ENCODE measurements at regions not wholly inside any gene's neighbourhood (a gene's known extent, or its start where the extent isn't known, plus 50 kb on each side); places are given as distances from the start of the nearest gene placed in this dataset.

DNA sequence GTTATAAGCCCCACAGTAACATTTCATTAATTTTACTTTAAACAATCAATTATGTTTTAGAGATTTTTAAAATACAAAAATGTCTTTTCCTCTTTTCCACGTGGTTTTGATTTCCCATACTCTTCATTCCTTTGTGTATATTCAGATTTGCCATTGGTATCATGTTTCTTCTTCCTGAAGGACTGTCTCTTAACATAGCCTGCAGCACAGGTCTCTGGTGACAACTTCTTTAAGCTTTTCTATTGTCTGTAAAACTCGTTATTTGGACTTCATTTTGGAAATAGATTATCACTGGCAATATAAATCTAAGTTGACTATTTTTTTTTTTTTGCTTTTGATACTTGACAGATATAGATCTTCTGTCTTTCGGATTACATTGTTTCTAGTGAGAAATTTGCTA, 115.2 kb upstream of the KLHL29 start:
- CTCF ChIA-PET: interaction anchor here (0.6 to 0.7 kb wide), 5 partner anchors 11 to 1640 kb away, joined by 3 to 7 read pairs (median 3); no protein-coding TSS in a partner anchor

DNA sequence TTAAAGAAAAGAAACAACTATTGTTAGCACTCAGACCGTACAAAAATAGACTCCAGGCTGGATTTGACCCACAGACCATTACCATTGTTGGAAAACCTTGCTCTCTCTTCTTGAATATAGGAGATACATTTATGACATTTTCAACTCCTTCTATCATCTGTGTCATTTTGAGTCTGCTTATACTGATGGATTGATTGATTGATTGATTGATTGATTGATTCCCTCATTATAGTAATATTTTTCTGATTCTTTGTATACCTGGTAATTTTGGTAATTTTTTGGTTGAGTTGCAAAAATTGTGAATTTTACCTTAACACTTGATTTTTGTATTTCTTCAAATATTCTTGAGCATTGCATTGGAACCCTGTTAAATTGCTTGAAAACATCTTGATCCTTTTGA, 114.2 kb upstream of the KLHL29 start:
- TF ChIP-seq, protein P1, sequence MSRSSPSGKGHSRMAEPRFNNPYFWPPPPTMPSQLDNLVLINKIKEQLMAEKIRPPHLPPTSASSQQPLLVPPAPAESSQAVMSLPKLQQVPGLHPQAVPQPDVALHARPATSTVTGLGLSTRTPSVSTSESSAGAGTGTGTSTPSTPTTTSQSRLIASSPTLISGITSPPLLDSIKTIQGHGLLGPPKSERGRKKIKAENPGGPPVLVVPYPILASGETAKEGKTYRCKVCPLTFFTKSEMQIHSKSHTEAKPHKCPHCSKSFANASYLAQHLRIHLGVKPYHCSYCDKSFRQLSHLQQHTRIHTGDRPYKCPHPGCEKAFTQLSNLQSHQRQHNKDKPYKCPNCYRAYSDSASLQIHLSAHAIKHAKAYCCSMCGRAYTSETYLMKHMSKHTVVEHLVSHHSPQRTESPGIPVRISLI (tag by site-specific recombination; IDR thresholded peaks at IDR 0.05): no peak
- TF ChIP-seq, protein P2, sequence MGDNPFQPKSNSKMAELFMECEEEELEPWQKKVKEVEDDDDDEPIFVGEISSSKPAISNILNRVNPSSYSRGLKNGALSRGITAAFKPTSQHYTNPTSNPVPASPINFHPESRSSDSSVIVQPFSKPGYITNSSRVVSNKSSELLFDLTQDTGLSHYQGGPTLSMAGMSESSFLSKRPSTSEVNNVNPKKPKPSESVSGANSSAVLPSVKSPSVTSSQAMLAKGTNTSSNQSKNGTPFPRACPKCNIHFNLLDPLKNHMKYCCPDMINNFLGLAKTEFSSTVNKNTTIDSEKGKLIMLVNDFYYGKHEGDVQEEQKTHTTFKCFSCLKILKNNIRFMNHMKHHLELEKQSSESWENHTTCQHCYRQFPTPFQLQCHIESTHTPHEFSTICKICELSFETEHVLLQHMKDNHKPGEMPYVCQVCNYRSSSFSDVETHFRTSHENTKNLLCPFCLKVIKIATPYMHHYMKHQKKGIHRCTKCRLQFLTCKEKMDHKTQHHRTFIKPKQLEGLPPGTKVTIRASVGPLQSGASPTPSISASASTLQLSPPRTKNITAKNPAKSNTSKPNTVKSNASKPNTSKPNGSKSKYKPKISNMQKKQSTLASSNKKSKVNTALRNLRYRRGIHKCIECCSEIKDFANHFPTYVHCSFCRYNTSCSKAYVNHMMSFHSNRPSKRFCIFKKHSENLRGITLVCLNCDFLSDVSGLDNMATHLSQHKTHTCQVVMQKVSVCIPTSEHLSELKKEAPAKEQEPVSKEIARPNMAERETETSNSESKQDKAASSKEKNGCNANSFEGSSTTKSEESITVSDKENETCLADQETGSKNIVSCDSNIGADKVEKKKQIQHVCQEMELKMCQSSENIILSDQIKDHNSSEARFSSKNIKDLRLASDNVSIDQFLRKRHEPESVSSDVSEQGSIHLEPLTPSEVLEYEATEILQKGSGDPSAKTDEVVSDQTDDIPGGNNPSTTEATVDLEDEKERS (tag by site-specific recombination; IDR thresholded peaks at IDR 0.05): no peak
- TF ChIP-seq ZBTB1 (tag by site-specific recombination; IDR thresholded peaks at IDR 0.05) (no peak), PRDM6 (tag by site-specific recombination; IDR thresholded peaks at IDR 0.05) (no peak), ZNF560 (tag by site-specific recombination; IDR thresholded peaks at IDR 0.05; ENCODE audit: borderline replicate concordance) (no peak), ZNF221 (tag by site-specific recombination; IDR thresholded peaks at IDR 0.05; ENCODE audit: borderline replicate concordance) (no peak), ZNF510 (tag by site-specific recombination; IDR thresholded peaks at IDR 0.05; ENCODE audit: insufficient replicate concordance) (no peak), MZF1 (tag by site-specific recombination; IDR thresholded peaks at IDR 0.05; ENCODE audit: borderline replicate concordance) (no peak)
- H3K9me3 ChIP-seq (ENCODE audit: control insufficient read depth, insufficient read depth, low read depth, low read length): no peaks in the 10 kb centered on the region
- H3K4me3 ChIP-seq (ENCODE audit: low read depth, low read length): no peak overlapping the region
- POLR2A ChIA-PET: no interaction called here
- peaks cover 19% of the 10 kb centered on the region for H3K4me1 ChIP-seq (ENCODE audit: control insufficient read depth, insufficient read depth, low read length)
- CTCF ChIA-PET: no interaction called here
- H3K27ac ChIP-seq (ENCODE audit: extremely low read depth, low read depth, low read length): no peak overlapping the region
- no peaks in the 10 kb centered on the region for H3K36me3 ChIP-seq (ENCODE audit: control insufficient read depth in 2 of 2, insufficient read depth in 1 of 2, low read length in 2 of 2)

More for the DNA sequence above, 115.2 kb upstream of the KLHL29 start:
- POLR2A ChIA-PET: no interaction called here
- Histone ChIP-seq H3K4me1 (ENCODE audit: control insufficient read depth, insufficient read depth, low read length) (peaks cover 19% of the 10 kb centered on the region), H3K27ac (ENCODE audit: extremely low read depth, low read depth, low read length) (no peak overlapping the region), H3K4me3 (ENCODE audit: low read depth, low read length) (no peak overlapping the region), H3K36me3 (ENCODE audit: control insufficient read depth in 2 of 2, insufficient read depth in 1 of 2, low read length in 2 of 2) (no peaks in the 10 kb centered on the region), H3K9me3 (ENCODE audit: control insufficient read depth, insufficient read depth, low read depth, low read length) (no peaks in the 10 kb centered on the region)
- TF ChIP-seq ZNF555 (tag by site-specific recombination; conservative IDR thresholded peaks at IDR 0.05) (no peak), ZNF561 (tag by site-specific recombination; IDR thresholded peaks at IDR 0.05; ENCODE audit: borderline replicate concordance) (no peak), ZNF335 (tag by site-specific recombination; conservative IDR thresholded peaks at IDR 0.05) (0 out of 2 replicates have a peak, but pooled peaks have one; percentile 20), ZNF202 (tag by site-specific recombination; IDR thresholded peaks at IDR 0.05; ENCODE audit: borderline replicate concordance) (no peak), PRDM6 (tag by site-specific recombination; IDR thresholded peaks at IDR 0.05) (peak; percentile 76)

DNA sequence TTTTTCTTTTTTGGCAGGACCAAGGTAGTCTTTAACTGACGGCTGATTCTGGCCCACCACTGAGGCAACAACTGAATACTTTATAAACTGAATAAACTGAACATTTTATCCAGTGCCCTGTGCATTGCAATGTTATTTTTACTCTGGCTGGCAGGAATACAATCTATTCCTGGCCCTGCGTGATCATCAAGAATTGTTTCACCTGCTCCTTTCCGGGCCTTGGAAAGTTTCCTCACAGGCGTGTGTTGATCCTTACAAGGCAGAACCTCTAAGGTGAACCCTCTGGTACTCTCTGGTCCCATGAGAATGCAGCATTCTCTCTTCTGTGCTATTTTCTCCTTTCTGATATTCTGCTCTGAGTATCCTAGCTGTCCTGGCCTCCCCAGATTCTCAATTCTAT, 113.7 kb upstream of the KLHL29 start:
- H3K9me3 ChIP-seq (ENCODE audit: control insufficient read depth, insufficient read depth, low read depth, low read length): no peaks in the 10 kb centered on the region
- no peak overlapping the region for H3K4me3 ChIP-seq (ENCODE audit: low read depth, low read length)
- CTCF ChIA-PET: no interaction called here
- peaks cover 19% of the 10 kb centered on the region for H3K4me1 ChIP-seq (ENCODE audit: control insufficient read depth, insufficient read depth, low read length)
- H3K27ac ChIP-seq (ENCODE audit: extremely low read depth, low read depth, low read length): no peak overlapping the region
- POLR2A ChIA-PET: no interaction called here
- no peaks in the 10 kb centered on the region for H3K36me3 ChIP-seq (ENCODE audit: control insufficient read depth in 2 of 2, insufficient read depth in 1 of 2, low read length in 2 of 2)
- TF ChIP-seq ZBTB8A (tag by site-specific recombination; IDR thresholded peaks at IDR 0.05) (no peak), BCL11A (tag by site-specific recombination; IDR thresholded peaks at IDR 0.05; ENCODE audit: low read depth) (no peak), PRDM1 (tag by site-specific recombination; IDR thresholded peaks at IDR 0.05) (no peak), ZBTB44 (tag by site-specific recombination; IDR thresholded peaks at IDR 0.05) (no peak), ZNF140 (tag by site-specific recombination; IDR thresholded peaks at IDR 0.05) (no peak), TRIM28 (IDR thresholded peaks at IDR 0.05; ENCODE audit: borderline replicate concordance, low read length) (no peak), ZNF596 (tag by site-specific recombination; IDR thresholded peaks at IDR 0.05) (no peak), ZNF23 (tag by site-specific recombination; IDR thresholded peaks at IDR 0.05; ENCODE audit: borderline replicate concordance) (no peak), ZNF776 (tag by site-specific recombination; IDR thresholded peaks at IDR 0.05; ENCODE audit: borderline replicate concordance) (no peak), ZNF24 (tag by site-specific recombination; IDR thresholded peaks at IDR 0.05) (no peak), ZNF585B (tag by site-specific recombination; IDR thresholded peaks at IDR 0.05) (no peak)

Data from HEK293 (cell line).